DOHH2 (cell line): ENCODE measurements at regions not wholly inside any gene's neighbourhood (a gene's known extent, or its start where the extent isn't known, plus 50 kb on each side); places are given as distances from the start of the nearest gene placed in this dataset.

Experiments
- CTCF ChIP-seq: fragments of 200-600 bp; sonication (generic); IDR thresholded peaks from one replicate; pipeline ENCODE4 v1.5.1; 2014; ENCODE audit warnings: antibody characterized with exemption, mild to moderate bottlenecking, low read depth, low read length; ENCODE audit not compliant: poor library complexity, severe bottlenecking
- EZH2phosphoT487 ChIP-seq: fragments of 200-600 bp; sonication (generic); IDR thresholded peaks from 2 replicates; pipeline ENCODE4 v1.6.1; 2017; ENCODE audit warnings: borderline replicate concordance, mild to moderate bottlenecking, antibody characterized with exemption, low read length, moderate library complexity, mixed read lengths

GRCh38 chr3:15889936-15890335, 92.2 kb upstream of the ANKRD28 start:
- TF ChIP-seq CTCF: no peak
- TF ChIP-seq EZH2phosphoT487: no peak
